HEK293 (cell line): ENCODE measurements at regions not wholly inside any gene's neighbourhood (a gene's known extent, or its start where the extent isn't known, plus 50 kb on each side); places are given as distances from the start of the nearest gene placed in this dataset.

Source experiments
- PATZ1 ChIP-seq: fragments of 450-650 bp; formaldehyde crosslinking; IDR thresholded peaks from 2 replicates; pipeline ENCODE4 v1.5.1; 2016; ENCODE audit warnings: missing biosample characterization, missing genetic modification characterization
- YY1 ChIP-seq: fragments of 450-650 bp; formaldehyde crosslinking; IDR thresholded peaks from 2 replicates; pipeline ENCODE4 v1.5.1; 2018; ENCODE audit warnings: missing biosample characterization, missing genetic modification characterization
- ZNF121 ChIP-seq: fragments of 450-650 bp; formaldehyde crosslinking; IDR thresholded peaks from 2 replicates; pipeline ENCODE4 v1.5.1; 2016; ENCODE audit warnings: missing biosample characterization, missing genetic modification characterization

GRCh38 chr11:15589070-15589626, 474.4 kb downstream of the INSC start:
- TF ChIP-seq ZNF121 (tag by site-specific recombination) = no peak
- TF ChIP-seq PATZ1 = no peak
- TF ChIP-seq YY1 (tag by site-specific recombination) = no peak
